Progenitor cell of endocrine pancreas (in vitro differentiated cells): ENCODE measurements at regions not wholly inside any gene's neighbourhood (a gene's known extent, or its start where the extent isn't known, plus 50 kb on each side); places are given as distances from the start of the nearest gene placed in this dataset.

ENCODE experiments used
- DNase-seq: peaks from one replicate; pipeline ENCODE4 v3.0.0; 2021; ENCODE audit warnings: low spot score; ENCODE audit not compliant: unreplicated experiment
- H3K27ac Mint-ChIP-seq: 2 replicates; pipeline ENCODE4 v1.8.0; 2021; ENCODE audit warnings: mild to moderate bottlenecking, moderate library complexity, mixed read lengths
- H3K27me3 Mint-ChIP-seq: 2 replicates; pipeline ENCODE4 v1.8.0; 2021; ENCODE audit warnings: mixed read lengths
- H3K36me3 Mint-ChIP-seq: 2 replicates; pipeline ENCODE4 v1.8.0; 2022; ENCODE audit warnings: mixed read lengths; ENCODE audit not compliant: insufficient read depth
- H3K4me1 Mint-ChIP-seq: 2 replicates; pipeline ENCODE4 v1.8.0; 2021; ENCODE audit warnings: low read depth, mixed read lengths
- H3K4me3 Mint-ChIP-seq: 2 replicates; pipeline ENCODE4 v1.8.0; 2021; ENCODE audit warnings: low read depth, mild to moderate bottlenecking, moderate library complexity, mixed read lengths
- H3K9me3 Mint-ChIP-seq: 2 replicates; pipeline ENCODE4 v1.8.0; 2021; ENCODE audit warnings: low read depth, mixed read lengths
- TF ChIP-seq, protein P1 (sequence below): fragments of 200-600 bp; sonication (generic); IDR thresholded peaks from one replicate; pipeline ENCODE4 v1.5.0; 2021; ENCODE audit warnings: antibody characterized with exemption, mild to moderate bottlenecking; ENCODE audit not compliant: unreplicated experiment

DNA sequence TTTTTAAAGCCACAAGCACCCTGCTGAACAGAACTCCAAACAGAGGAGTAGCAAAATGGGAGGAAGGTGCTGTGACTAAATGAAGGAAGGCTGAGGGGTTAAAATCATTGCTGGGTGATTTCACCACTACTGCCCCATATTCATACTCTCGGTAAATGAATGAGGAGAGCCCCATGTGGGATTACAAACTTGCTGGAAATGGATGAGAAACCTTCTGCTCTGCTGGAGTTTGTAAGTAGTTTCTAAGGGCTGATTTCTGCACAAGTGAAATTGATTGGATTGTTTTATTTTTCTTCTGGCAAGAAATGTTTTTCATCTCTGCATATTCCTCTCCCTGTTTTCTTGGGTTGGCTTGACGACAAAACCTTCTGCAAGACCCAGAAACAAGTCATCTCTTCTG lies 533.5 kb upstream of the MMS22L start:
- H3K9me3 Mint-ChIP-seq: no peaks in the 10 kb centered on the region
- H3K4me3 Mint-ChIP-seq: no peak overlapping the region
- DNase-seq: no peak
- TF ChIP-seq, protein P1, sequence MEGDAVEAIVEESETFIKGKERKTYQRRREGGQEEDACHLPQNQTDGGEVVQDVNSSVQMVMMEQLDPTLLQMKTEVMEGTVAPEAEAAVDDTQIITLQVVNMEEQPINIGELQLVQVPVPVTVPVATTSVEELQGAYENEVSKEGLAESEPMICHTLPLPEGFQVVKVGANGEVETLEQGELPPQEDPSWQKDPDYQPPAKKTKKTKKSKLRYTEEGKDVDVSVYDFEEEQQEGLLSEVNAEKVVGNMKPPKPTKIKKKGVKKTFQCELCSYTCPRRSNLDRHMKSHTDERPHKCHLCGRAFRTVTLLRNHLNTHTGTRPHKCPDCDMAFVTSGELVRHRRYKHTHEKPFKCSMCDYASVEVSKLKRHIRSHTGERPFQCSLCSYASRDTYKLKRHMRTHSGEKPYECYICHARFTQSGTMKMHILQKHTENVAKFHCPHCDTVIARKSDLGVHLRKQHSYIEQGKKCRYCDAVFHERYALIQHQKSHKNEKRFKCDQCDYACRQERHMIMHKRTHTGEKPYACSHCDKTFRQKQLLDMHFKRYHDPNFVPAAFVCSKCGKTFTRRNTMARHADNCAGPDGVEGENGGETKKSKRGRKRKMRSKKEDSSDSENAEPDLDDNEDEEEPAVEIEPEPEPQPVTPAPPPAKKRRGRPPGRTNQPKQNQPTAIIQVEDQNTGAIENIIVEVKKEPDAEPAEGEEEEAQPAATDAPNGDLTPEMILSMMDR: no peak
- H3K4me1 Mint-ChIP-seq: peaks cover 3% of the 10 kb centered on the region
- no peaks in the 10 kb centered on the region for H3K27me3 Mint-ChIP-seq
- no peak overlapping the region for H3K27ac Mint-ChIP-seq
- no peaks in the 10 kb centered on the region for H3K36me3 Mint-ChIP-seq

DNA sequence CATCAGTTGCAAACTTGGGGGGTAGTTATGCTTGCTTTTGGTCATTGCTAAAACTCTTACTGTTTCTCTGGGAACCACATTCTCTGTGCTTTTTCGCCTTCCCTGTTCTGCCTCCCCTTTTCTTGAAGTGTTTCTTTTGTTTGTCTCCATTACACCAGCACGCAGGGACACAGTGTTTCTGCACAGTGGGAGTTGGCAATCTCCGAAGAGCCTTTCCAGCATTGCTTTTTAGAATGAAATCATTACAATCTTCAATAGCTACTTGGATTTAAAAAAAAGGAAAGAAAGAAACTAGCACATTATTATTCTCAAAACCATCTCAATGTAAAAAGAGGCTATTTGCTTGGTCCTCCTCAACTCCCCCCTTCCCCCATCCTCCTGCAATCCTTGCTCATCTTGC lies 536.7 kb upstream of the MMS22L start:
- H3K4me3 Mint-ChIP-seq: no peak overlapping the region
- no peak overlapping the region for H3K27ac Mint-ChIP-seq
- no peak for DNase-seq
- no peaks in the 10 kb centered on the region for H3K9me3 Mint-ChIP-seq
- TF ChIP-seq, protein P1: no peak
- H3K36me3 Mint-ChIP-seq: no peaks in the 10 kb centered on the region
- H3K4me1 Mint-ChIP-seq: no peaks in the 10 kb centered on the region
- no peaks in the 10 kb centered on the region for H3K27me3 Mint-ChIP-seq

DNA sequence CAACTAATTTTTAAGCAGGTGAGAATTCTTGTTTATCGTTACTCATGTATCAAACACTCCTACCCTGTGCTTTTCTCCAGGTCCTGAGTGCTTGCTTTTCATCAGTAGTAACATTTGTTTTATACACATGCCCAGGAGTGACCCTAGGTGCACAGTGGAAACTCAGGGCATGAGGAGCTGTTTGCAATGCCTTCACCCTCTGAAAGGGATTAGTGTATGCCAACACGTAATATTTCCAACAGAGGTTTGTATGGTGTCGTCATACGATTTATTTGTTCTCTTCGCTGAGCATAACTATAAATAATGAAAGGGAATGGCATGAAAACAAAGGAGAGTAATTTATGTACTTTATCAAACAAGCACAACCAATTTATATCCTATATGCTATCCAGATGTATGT lies 537.4 kb upstream of the MMS22L start:
- TF ChIP-seq, protein P1: no peak
- Mint-ChIP-seq H3K36me3 (no peaks in the 10 kb centered on the region), H3K4me1 (no peaks in the 10 kb centered on the region), H3K27me3 (no peaks in the 10 kb centered on the region), H3K4me3 (no peak overlapping the region), H3K9me3 (no peaks in the 10 kb centered on the region), H3K27ac (no peak overlapping the region)
- DNase-seq: no peak

DNA sequence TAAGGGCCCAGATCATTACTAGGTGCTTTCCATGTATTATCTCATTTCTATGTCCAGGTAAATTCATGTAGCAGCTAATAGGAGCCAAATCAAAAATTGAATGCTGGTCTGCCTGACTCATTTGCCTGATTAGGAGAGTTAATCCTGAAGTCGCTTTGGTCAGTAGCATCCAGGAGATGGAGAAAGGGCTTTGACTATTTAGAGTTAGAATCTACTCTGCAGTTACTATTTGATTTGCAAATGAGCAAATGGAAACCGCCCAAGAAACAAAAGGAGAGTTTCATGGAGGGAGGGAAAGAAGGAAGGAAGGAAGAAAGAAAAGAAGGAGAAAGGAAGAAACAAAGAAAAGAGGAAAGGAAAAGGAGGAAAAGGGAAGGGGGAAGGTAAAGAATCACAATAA lies 539.6 kb upstream of the MMS22L start:
- no peaks in the 10 kb centered on the region for H3K4me1 Mint-ChIP-seq
- no peak overlapping the region for H3K4me3 Mint-ChIP-seq
- H3K9me3 Mint-ChIP-seq: no peaks in the 10 kb centered on the region
- no peaks in the 10 kb centered on the region for H3K27me3 Mint-ChIP-seq
- no peak for DNase-seq
- no peak overlapping the region for H3K27ac Mint-ChIP-seq
- TF ChIP-seq, protein P1: no peak
- no peaks in the 10 kb centered on the region for H3K36me3 Mint-ChIP-seq

DNA sequence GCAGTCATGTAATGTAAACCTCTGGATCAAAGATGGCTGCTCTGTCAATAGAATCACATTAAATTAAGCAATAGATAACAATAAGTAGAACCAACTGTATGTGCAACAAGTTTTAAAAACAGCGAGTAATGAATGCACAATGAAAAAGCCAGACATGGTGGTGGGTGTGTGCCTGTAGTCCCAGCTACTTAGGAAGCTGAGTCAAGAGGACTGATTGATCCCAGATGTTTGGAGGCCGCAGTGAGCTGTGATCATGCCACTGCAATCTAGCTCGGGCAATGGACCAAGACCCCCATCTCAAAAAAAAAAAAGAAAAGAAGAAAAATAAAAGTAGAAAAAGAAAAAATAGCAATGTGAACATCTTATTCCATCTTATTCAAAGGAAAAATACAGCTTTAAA lies 558.7 kb upstream of the MMS22L start:
- H3K27ac Mint-ChIP-seq: no peak overlapping the region
- H3K4me1 Mint-ChIP-seq: peaks cover 7% of the 10 kb centered on the region
- no peak for DNase-seq
- H3K27me3 Mint-ChIP-seq: no peaks in the 10 kb centered on the region
- H3K4me3 Mint-ChIP-seq: no peak overlapping the region
- TF ChIP-seq, protein P1: no peak
- no peaks in the 10 kb centered on the region for H3K36me3 Mint-ChIP-seq
- no peaks in the 10 kb centered on the region for H3K9me3 Mint-ChIP-seq
